ENCODE measurements at regions not wholly inside any gene's neighbourhood (a gene's known extent, or its start where the extent isn't known, plus 50 kb on each side); places are given as distances from the start of the nearest gene placed in this dataset.

- TF ChIP-seq POLR2AphosphoS5 (IDR thresholded peaks at IDR 0.05; ENCODE audit: borderline replicate concordance, low read depth, low read length) (no peak), EZH2 (IDR thresholded peaks at IDR 0.05) (no peak), FOXP2 (optimal IDR thresholded peaks at IDR 0.05; ENCODE audit: control extremely low read depth, extremely low read length, insufficient read depth) (no peak)
These were observed 760.4 kb downstream of the TMEM121 start for GRCh38 chr14:106286697-106287290.

All from SK-N-MC (cell line).